HG02885 (cell line): ENCODE measurements at regions not wholly inside any gene's neighbourhood (a gene's known extent, or its start where the extent isn't known, plus 50 kb on each side); places are given as distances from the start of the nearest gene placed in this dataset.
A peak's percentile ranks its signal among the peaks of the same experiment; 100 is the strongest.
"Not testable (repeated sequence)": the region's sequence is repeated elsewhere in the genome, so short reads cannot be mapped to it uniquely, and the experiment has no call there.

Source experiments
- ATAC-seq: cut with Tn5 transposase; IDR thresholded peaks from one replicate; pipeline ENCODE4 v1.9.1; 2021; ENCODE audit warnings: mild to moderate bottlenecking; ENCODE audit not compliant: unreplicated experiment, poor library complexity

- no peak for ATAC-seq
Observed at GRCh38 chr9:106467113-106467864, 395.7 kb upstream of the ZNF462 start.

GRCh38 chr9:106467865-106468164, 395.2 kb upstream of the ZNF462 start:
- no peak for ATAC-seq

- ATAC-seq, result peak; percentile 73
Observed at GRCh38 chr9:106468431-106468830, 394.5 kb upstream of the ZNF462 start.

- no peak for ATAC-seq
Observed at GRCh38 chr9:106478312-106478711, 384.7 kb upstream of the ZNF462 start.

GRCh38 chr9:106478727-106479126, 384.2 kb upstream of the ZNF462 start:
- ATAC-seq, result no peak

GRCh38 chr9:106479679-106480078, 383.3 kb upstream of the ZNF462 start:
- no peak for ATAC-seq

- ATAC-seq, result no peak
Observed at GRCh38 chr9:106481013-106481609, 381.9 kb upstream of the ZNF462 start.

- no peak for ATAC-seq
Observed at GRCh38 chr9:106482733-106483132, 380.2 kb upstream of the ZNF462 start.

GRCh38 chr9:106486685-106487084, 376.3 kb upstream of the ZNF462 start:
- ATAC-seq, result no peak

GRCh38 chr9:106487266-106487665, 375.7 kb upstream of the ZNF462 start:
- no peak for ATAC-seq

- not testable (repeated sequence) for ATAC-seq
Observed at GRCh38 chr9:106492126-106492525, 370.8 kb upstream of the ZNF462 start.

- ATAC-seq, result no peak
Observed at GRCh38 chr9:106500171-106500570, 362.8 kb upstream of the ZNF462 start.

GRCh38 chr9:106501210-106501609, 361.8 kb upstream of the ZNF462 start:
- not testable (repeated sequence) for ATAC-seq

GRCh38 chr9:106502930-106503329, 360.0 kb upstream of the ZNF462 start:
- ATAC-seq, result no peak

- ATAC-seq, result no peak
Observed at GRCh38 chr9:106503759-106504158, 359.2 kb upstream of the ZNF462 start.

GRCh38 chr9:106526716-106527204, 336.2 kb upstream of the ZNF462 start:
- no peak for ATAC-seq

GRCh38 chr9:106528158-106528557, 334.8 kb upstream of the ZNF462 start:
- no peak for ATAC-seq

- ATAC-seq, result no peak
Observed at GRCh38 chr9:106529616-106530015, 333.4 kb upstream of the ZNF462 start.

GRCh38 chr9:106531491-106531890, 331.5 kb upstream of the ZNF462 start:
- ATAC-seq, result no peak

GRCh38 chr9:106532306-106533015, 330.5 kb upstream of the ZNF462 start:
- ATAC-seq, result no peak

- no peak for ATAC-seq
Observed at GRCh38 chr9:106534800-106535199, 328.2 kb upstream of the ZNF462 start.
